Osteoblast (primary cell): ENCODE measurements at regions not wholly inside any gene's neighbourhood (a gene's known extent, or its start where the extent isn't known, plus 50 kb on each side); places are given as distances from the start of the nearest gene placed in this dataset.

Experiments
- DNase-seq: peaks from one replicate; pipeline ENCODE4 v3.0.0; 2011; ENCODE audit warnings: low spot score, mixed read lengths; ENCODE audit not compliant: insufficient read length; ENCODE audit errors: missing footprints
- H2AFZ ChIP-seq: 2 replicates; pipeline ENCODE4 v1.6.0; 2011; ENCODE audit warnings: mild to moderate bottlenecking, low read length
- H3K27ac ChIP-seq: 2 replicates; pipeline ENCODE4 v1.5.1; 2011; ENCODE audit warnings: mild to moderate bottlenecking, low read depth, low read length, moderate library complexity
- H3K27me3 ChIP-seq: 2 replicates; pipeline ENCODE4 v1.6.0; 2012; ENCODE audit warnings: mild to moderate bottlenecking, control low read depth, inconsistent platforms, low read length, moderate library complexity; ENCODE audit not compliant: insufficient read depth
- H3K36me3 ChIP-seq: 2 replicates; pipeline ENCODE4 v1.5.1; 2011; ENCODE audit warnings: mild to moderate bottlenecking, low read length, control low read depth, moderate library complexity; ENCODE audit not compliant: insufficient read depth
- H3K4me1 ChIP-seq: 2 replicates; pipeline ENCODE4 v1.5.1; 2011; ENCODE audit warnings: mild to moderate bottlenecking, low read length, control low read depth, moderate library complexity; ENCODE audit not compliant: insufficient read depth
- H3K4me2 ChIP-seq: 2 replicates; pipeline ENCODE4 v1.6.0; 2011; ENCODE audit warnings: mild to moderate bottlenecking, low read length; ENCODE audit not compliant: insufficient read depth
- H3K4me3 ChIP-seq: fragments of 200-600 bp; sonication (generic); 3 replicates; pipeline ENCODE4 v1.5.1; 2012; ENCODE audit warnings: mild to moderate bottlenecking, low read length, inconsistent platforms; ENCODE audit not compliant: insufficient read depth
- H3K79me2 ChIP-seq: 2 replicates; pipeline ENCODE4 v1.6.0; 2012; ENCODE audit warnings: mild to moderate bottlenecking, low read length, control low read depth, inconsistent platforms; ENCODE audit not compliant: insufficient read depth
- H3K9me3 ChIP-seq: 2 replicates; pipeline ENCODE4 v1.5.1; 2011; ENCODE audit warnings: low read depth, low read length, control low read depth
- H4K20me1 ChIP-seq: 2 replicates; pipeline ENCODE4 v1.6.0; 2012; ENCODE audit warnings: mild to moderate bottlenecking, low read length, control low read depth; ENCODE audit not compliant: insufficient read depth
- TF ChIP-seq, protein P1 (sequence below): IDR thresholded peaks from 2 replicates; pipeline ENCODE4 v1.5.1; 2011; ENCODE audit warnings: mild to moderate bottlenecking, low read depth, low read length, moderate library complexity; ENCODE audit errors: extremely low read depth

DNA sequence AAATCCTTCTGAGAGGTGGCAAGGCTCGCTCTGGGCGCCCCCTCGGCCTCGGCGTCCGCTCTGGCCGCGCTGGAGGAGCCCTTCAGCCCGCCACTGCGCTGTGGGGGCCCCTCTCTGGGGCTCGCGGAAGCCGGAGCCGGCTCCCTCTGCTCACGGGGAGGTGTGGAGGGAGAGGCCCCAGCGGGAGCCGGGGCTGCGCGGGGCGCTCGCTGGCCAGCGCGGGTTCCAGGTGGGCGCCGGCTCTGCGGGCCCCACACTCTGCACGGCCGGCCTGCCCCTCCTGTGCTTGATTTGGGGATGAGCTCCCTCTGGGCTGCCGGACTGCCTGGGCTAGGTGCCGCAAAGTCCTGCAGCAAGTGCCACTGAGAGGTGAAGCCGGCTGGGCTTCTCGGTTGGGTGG, 1260.7 kb upstream of the PRMT6 start:
- H3K9me3 ChIP-seq, result no peaks in the 10 kb centered on the region
- DNase-seq, result no peak
- no peak overlapping the region for H3K4me3 ChIP-seq
- H3K27me3 ChIP-seq, result no peaks in the 10 kb centered on the region
- H2AFZ ChIP-seq, result no peak overlapping the region
- H3K4me2 ChIP-seq, result no peak overlapping the region
- TF ChIP-seq, protein P1, sequence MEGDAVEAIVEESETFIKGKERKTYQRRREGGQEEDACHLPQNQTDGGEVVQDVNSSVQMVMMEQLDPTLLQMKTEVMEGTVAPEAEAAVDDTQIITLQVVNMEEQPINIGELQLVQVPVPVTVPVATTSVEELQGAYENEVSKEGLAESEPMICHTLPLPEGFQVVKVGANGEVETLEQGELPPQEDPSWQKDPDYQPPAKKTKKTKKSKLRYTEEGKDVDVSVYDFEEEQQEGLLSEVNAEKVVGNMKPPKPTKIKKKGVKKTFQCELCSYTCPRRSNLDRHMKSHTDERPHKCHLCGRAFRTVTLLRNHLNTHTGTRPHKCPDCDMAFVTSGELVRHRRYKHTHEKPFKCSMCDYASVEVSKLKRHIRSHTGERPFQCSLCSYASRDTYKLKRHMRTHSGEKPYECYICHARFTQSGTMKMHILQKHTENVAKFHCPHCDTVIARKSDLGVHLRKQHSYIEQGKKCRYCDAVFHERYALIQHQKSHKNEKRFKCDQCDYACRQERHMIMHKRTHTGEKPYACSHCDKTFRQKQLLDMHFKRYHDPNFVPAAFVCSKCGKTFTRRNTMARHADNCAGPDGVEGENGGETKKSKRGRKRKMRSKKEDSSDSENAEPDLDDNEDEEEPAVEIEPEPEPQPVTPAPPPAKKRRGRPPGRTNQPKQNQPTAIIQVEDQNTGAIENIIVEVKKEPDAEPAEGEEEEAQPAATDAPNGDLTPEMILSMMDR, result no peak
- H3K27ac ChIP-seq, result no peak overlapping the region
- no peaks in the 10 kb centered on the region for H4K20me1 ChIP-seq
- H3K79me2 ChIP-seq, result no peaks in the 10 kb centered on the region
- no peaks in the 10 kb centered on the region for H3K36me3 ChIP-seq
- H3K4me1 ChIP-seq, result no peaks in the 10 kb centered on the region

DNA sequence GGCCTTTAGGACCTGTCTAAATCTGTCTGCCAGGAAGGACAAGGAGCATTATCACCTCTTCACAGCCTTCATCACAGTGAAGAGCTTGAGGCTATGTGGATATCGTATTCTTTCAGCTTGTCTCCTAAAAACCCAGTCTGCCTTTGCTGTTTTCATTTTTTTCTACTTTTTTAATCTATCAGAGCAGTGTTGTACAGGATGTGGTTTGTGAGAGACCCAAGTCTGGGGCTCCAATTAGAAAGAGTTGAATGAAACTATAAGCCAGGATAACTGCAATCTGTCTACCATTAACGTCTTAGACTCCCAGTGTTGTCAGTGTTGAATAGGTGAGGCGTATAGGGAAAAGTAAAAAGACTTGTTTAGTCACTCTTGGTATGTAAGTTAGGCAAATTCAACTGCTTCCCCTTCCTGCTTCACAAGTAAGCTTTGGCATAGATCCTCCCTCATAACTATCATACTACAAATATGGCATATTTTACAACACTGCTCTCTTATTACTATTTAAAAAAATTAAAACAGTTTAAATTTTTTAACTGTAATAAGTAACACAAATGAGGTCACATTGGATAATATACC, 1225.8 kb upstream of the PRMT6 start:
- Histone ChIP-seq H3K9me3 (no peaks in the 10 kb centered on the region), H3K4me2 (no peak overlapping the region), H3K27ac (no peak overlapping the region), H3K36me3 (no peaks in the 10 kb centered on the region), H2AFZ (no peak overlapping the region), H3K4me1 (no peaks in the 10 kb centered on the region), H3K79me2 (no peaks in the 10 kb centered on the region), H3K4me3 (no peak overlapping the region), H3K27me3 (no peaks in the 10 kb centered on the region), H4K20me1 (no peaks in the 10 kb centered on the region)
- TF ChIP-seq, protein P1, result no peak
- no peak for DNase-seq

DNA sequence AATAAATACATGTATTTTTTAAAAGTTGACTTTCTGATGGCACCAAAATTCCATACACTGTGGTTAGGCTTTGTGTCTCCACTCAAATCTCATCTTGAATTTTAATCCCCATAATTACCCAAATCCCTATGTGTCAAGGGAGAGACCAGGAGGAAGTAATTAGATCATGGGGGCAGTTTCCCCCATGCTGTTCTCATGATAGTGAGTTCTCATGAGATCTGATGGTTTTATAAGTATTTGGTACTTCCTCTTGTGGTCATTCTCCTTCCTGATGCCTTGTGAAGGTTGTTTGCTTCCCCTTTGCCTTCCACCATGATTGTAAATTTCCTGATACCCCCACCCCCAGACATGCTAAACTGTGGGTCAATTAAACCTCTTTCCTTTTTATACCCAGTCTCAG, 1218.4 kb upstream of the PRMT6 start:
- H3K27ac ChIP-seq, result no peak overlapping the region
- no peaks in the 10 kb centered on the region for H4K20me1 ChIP-seq
- DNase-seq, result no peak
- no peaks in the 10 kb centered on the region for H3K4me1 ChIP-seq
- no peak overlapping the region for H3K4me3 ChIP-seq
- H3K79me2 ChIP-seq, result no peaks in the 10 kb centered on the region
- H3K9me3 ChIP-seq, result peaks cover under 1% of the 10 kb centered on the region
- no peaks in the 10 kb centered on the region for H3K36me3 ChIP-seq
- TF ChIP-seq, protein P1, result no peak
- no peak overlapping the region for H2AFZ ChIP-seq
- no peak overlapping the region for H3K4me2 ChIP-seq
- no peaks in the 10 kb centered on the region for H3K27me3 ChIP-seq

DNA sequence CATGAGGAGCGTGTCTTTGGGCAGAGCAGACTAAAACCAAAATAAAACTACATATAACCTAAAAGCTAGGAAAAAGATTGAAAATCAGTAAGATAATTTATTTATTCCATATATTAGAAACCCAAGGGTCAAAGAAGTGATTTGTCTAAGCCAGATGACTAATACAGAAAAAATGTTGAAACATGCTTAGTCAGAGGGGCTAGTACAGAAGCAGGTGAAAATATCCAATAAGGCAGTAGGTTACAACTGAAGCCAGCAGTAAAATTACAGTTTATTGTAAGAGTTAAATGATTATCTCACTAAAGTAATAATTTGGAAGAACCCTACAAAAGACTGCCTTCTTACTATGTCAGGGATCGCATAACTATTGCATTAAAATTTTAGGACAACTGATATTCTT, 1190.9 kb upstream of the PRMT6 start:
- TF ChIP-seq, protein P1, result no peak
- Histone ChIP-seq H2AFZ (no peak overlapping the region), H3K36me3 (no peaks in the 10 kb centered on the region), H3K27ac (no peak overlapping the region), H3K4me3 (no peak overlapping the region), H3K79me2 (no peaks in the 10 kb centered on the region), H3K27me3 (no peaks in the 10 kb centered on the region), H3K9me3 (no peaks in the 10 kb centered on the region), H4K20me1 (no peaks in the 10 kb centered on the region), H3K4me1 (no peaks in the 10 kb centered on the region), H3K4me2 (no peak overlapping the region)
- no peak for DNase-seq
